Occipital lobe (tissue), 1 donor: ENCODE measurements at regions not wholly inside any gene's neighbourhood (a gene's known extent, or its start where the extent isn't known, plus 50 kb on each side); places are given as distances from the start of the nearest gene placed in this dataset.
"Not testable (repeated sequence)": the region's sequence is repeated elsewhere in the genome, so short reads cannot be mapped to it uniquely, and the experiment has no call there.

Experiments
- DNase-seq: peaks from one replicate; lab custom pipeline; 2025; lab: John Stamatoyannopoulos, UW

GRCh38 chr18:57882465-57882864 is 79.3 kb upstream of the ATP8B1 start:
- no peak for DNase-seq

- peak; percentile 51 for DNase-seq
Observed at GRCh38 chr18:57881818-57882413, 78.8 kb upstream of the ATP8B1 start.

- DNase-seq = not testable (repeated sequence)
Observed at GRCh38 chr18:57879924-57880323, 76.8 kb upstream of the ATP8B1 start.

- no peak for DNase-seq
Observed at GRCh38 chr18:57869221-57869620, 66.1 kb upstream of the ATP8B1 start.

- no peak for DNase-seq
Observed at GRCh38 chr18:57866355-57866754, 63.2 kb upstream of the ATP8B1 start.

- DNase-seq = no peak
Observed at GRCh38 chr18:57864615-57865121, 61.6 kb upstream of the ATP8B1 start.

GRCh38 chr18:57863706-57864105 is 60.6 kb upstream of the ATP8B1 start:
- DNase-seq = no peak

GRCh38 chr18:57859314-57859713 is 56.2 kb upstream of the ATP8B1 start:
- no peak for DNase-seq

GRCh38 chr18:57856557-57857280 is 53.6 kb upstream of the ATP8B1 start:
- no peak for DNase-seq

- no peak for DNase-seq
Observed at GRCh38 chr18:57856128-57856527, 53.0 kb upstream of the ATP8B1 start.

- DNase-seq = no peak
Observed at GRCh38 chr18:57855551-57855950, 52.4 kb upstream of the ATP8B1 start.

- DNase-seq = no peak
Observed at GRCh38 chr18:57854726-57855125, 51.6 kb upstream of the ATP8B1 start.

- DNase-seq = no peak
Observed at GRCh38 chr18:57853864-57854263, 50.7 kb upstream of the ATP8B1 start.

GRCh38 chr18:57853133-57853532 is 50.0 kb upstream of the ATP8B1 start:
- DNase-seq = no peak
